ENCODE measurements at regions not wholly inside any gene's neighbourhood (a gene's known extent, or its start where the extent isn't known, plus 50 kb on each side); places are given as distances from the start of the nearest gene placed in this dataset.

DNA sequence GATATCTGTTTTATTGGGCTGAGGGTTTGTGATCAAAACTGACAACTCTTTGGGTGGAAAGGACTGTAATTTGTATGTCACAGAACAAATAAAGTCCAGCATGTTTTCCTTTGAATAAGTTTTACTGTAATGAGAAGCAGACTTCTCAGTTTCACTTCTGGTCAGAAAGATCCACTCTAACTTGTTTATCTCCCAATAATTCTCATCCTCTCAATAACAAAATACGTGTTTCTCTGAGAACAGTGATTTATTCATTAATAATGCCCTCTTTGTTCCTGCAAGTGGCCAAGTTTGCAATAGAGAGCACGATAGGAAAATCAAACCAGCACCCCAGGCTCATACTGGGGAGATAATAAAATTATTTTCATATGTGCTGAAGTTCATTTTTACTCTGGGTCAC is 190.6 kb downstream of the CNTN3 start:
- Histone ChIP-seq H3K36me3 (ENCODE audit: control insufficient read depth in 2 of 2, insufficient read depth in 2 of 2, low read length in 1 of 2) (no peaks in the 10 kb centered on the region), H3K27me3 (replicated peaks in 1 of 2; ENCODE audit: control insufficient read depth in 2 of 2, insufficient read depth in 2 of 2, low read length in 1 of 2) (no peaks in the 10 kb centered on the region), H3K9ac (ENCODE audit: control insufficient read depth, insufficient read depth, low read length) (no peak overlapping the region), H3K4me2 (ENCODE audit: control insufficient read depth, insufficient read depth) (no peak overlapping the region), H3K79me2 (ENCODE audit: control insufficient read depth, insufficient read depth, low read length) (no peaks in the 10 kb centered on the region), H3K4me3 (no peak overlapping the region), H2AFZ (ENCODE audit: control insufficient read depth, low read depth, low read length) (no peak overlapping the region), H3K9me3 (replicated peaks; ENCODE audit: control insufficient read depth, insufficient read depth, low read length) (no peaks in the 10 kb centered on the region), H3K27ac (ENCODE audit: control insufficient read depth, insufficient read depth) (no peak overlapping the region), H4K20me1 (ENCODE audit: control insufficient read depth, insufficient read depth) (no peaks in the 10 kb centered on the region), H3K4me1 (ENCODE audit: control insufficient read depth, insufficient read depth, low read length) (no peaks in the 10 kb centered on the region)
- BruUV-seq (replicated peaks): no TSS peak
- in situ Hi-C loops (cut with MboI) (no loop called here), intact Hi-C loops (cut with micrococcal nuclease; ENCODE audit: unreplicated experiment) (no loop called here)
- 18% methylated on average over 2 of the region's 2 CpGs for WGBS (ENCODE audit: insufficient coverage, insufficient replicate concordance, low lambda C conversion rate, missing lambda C conversion rate)
- RAD21 ChIA-PET (ENCODE audit: unreplicated experiment): no interaction called here
- CTCF ChIA-PET: no interaction called here
- ATAC-seq (no peak), FAIRE-seq (no peak), DNase-seq (ENCODE audit: low read depth, low spot score) (no peak)
- POLR2A ChIA-PET: no interaction called here
- TF ChIP-seq ZNF274 (IDR thresholded peaks at IDR 0.05; ENCODE audit: insufficient read depth, insufficient read length) (no peak), NFXL1 (IDR thresholded peaks at IDR 0.05; ENCODE audit: borderline replicate concordance) (no peak), CEBPB (IDR thresholded peaks at IDR 0.05; ENCODE audit: borderline replicate concordance in 1 of 2, low read depth in 2 of 2, low read length in 2 of 2) (no peak), EP300 (IDR thresholded peaks at IDR 0.05; ENCODE audit: borderline replicate concordance in 1 of 2, control insufficient read depth in 1 of 2, low read depth in 2 of 2, low read length in 2 of 2) (no peak), POLR2A (IDR thresholded peaks at IDR 0.05; ENCODE audit: low read depth, low read length) (no peak), CBFB (IDR thresholded peaks at IDR 0.05; ENCODE audit: low read depth) (no peak), IRF4 (IDR thresholded peaks at IDR 0.05; ENCODE audit: low read depth, low read length) (no peak), RUNX3 (IDR thresholded peaks at IDR 0.05; ENCODE audit: low read length) (no peak), BHLHE40 (IDR thresholded peaks at IDR 0.05; ENCODE audit: borderline replicate concordance in 1 of 2, low read depth in 2 of 2, low read length in 1 of 2) (no peak)
- TF ChIP-seq, protein P1, sequence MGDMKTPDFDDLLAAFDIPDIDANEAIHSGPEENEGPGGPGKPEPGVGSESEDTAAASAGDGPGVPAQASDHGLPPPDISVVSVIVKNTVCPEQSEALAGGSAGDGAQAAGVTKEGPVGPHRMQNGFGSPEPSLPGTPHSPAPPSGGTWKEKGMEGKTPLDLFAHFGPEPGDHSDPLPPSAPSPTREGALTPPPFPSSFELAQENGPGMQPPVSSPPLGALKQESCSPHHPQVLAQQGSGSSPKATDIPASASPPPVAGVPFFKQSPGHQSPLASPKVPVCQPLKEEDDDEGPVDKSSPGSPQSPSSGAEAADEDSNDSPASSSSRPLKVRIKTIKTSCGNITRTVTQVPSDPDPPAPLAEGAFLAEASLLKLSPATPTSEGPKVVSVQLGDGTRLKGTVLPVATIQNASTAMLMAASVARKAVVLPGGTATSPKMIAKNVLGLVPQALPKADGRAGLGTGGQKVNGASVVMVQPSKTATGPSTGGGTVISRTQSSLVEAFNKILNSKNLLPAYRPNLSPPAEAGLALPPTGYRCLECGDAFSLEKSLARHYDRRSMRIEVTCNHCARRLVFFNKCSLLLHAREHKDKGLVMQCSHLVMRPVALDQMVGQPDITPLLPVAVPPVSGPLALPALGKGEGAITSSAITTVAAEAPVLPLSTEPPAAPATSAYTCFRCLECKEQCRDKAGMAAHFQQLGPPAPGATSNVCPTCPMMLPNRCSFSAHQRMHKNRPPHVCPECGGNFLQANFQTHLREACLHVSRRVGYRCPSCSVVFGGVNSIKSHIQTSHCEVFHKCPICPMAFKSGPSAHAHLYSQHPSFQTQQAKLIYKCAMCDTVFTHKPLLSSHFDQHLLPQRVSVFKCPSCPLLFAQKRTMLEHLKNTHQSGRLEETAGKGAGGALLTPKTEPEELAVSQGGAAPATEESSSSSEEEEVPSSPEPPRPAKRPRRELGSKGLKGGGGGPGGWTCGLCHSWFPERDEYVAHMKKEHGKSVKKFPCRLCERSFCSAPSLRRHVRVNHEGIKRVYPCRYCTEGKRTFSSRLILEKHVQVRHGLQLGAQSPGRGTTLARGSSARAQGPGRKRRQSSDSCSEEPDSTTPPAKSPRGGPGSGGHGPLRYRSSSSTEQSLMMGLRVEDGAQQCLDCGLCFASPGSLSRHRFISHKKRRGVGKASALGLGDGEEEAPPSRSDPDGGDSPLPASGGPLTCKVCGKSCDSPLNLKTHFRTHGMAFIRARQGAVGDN (IDR thresholded peaks at IDR 0.05): no peak
- TF ChIP-seq, protein P2, sequence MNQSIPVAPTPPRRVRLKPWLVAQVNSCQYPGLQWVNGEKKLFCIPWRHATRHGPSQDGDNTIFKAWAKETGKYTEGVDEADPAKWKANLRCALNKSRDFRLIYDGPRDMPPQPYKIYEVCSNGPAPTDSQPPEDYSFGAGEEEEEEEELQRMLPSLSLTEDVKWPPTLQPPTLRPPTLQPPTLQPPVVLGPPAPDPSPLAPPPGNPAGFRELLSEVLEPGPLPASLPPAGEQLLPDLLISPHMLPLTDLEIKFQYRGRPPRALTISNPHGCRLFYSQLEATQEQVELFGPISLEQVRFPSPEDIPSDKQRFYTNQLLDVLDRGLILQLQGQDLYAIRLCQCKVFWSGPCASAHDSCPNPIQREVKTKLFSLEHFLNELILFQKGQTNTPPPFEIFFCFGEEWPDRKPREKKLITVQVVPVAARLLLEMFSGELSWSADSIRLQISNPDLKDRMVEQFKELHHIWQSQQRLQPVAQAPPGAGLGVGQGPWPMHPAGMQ (IDR thresholded peaks at IDR 0.05; ENCODE audit: borderline replicate concordance): no peak
- TF ChIP-seq, protein P3, sequence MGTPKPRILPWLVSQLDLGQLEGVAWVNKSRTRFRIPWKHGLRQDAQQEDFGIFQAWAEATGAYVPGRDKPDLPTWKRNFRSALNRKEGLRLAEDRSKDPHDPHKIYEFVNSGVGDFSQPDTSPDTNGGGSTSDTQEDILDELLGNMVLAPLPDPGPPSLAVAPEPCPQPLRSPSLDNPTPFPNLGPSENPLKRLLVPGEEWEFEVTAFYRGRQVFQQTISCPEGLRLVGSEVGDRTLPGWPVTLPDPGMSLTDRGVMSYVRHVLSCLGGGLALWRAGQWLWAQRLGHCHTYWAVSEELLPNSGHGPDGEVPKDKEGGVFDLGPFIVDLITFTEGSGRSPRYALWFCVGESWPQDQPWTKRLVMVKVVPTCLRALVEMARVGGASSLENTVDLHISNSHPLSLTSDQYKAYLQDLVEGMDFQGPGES (IDR thresholded peaks at IDR 0.05): no peak
- TF ChIP-seq, protein P4, sequence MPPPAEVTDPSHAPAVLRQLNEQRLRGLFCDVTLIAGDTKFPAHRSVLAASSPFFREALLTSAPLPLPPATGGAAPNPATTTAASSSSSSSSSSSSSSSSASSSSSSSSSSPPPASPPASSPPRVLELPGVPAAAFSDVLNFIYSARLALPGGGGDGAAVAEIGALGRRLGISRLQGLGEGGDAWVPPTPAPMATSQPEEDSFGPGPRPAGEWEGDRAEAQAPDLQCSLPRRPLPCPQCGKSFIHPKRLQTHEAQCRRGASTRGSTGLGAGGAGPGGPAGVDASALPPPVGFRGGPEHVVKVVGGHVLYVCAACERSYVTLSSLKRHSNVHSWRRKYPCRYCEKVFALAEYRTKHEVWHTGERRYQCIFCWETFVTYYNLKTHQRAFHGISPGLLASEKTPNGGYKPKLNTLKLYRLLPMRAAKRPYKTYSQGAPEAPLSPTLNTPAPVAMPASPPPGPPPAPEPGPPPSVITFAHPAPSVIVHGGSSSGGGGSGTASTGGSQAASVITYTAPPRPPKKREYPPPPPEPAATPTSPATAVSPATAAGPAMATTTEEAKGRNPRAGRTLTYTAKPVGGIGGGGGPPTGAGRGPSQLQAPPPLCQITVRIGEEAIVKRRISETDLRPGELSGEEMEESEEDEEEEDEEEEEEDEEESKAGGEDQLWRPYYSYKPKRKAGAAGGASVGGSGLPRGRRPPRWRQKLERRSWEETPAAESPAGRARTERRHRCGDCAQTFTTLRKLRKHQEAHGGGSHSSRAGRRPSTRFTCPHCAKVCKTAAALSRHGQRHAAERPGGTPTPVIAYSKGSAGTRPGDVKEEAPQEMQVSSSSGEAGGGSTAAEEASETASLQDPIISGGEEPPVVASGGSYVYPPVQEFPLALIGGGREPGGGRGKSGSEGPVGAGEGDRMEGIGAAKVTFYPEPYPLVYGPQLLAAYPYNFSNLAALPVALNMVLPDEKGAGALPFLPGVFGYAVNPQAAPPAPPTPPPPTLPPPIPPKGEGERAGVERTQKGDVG (CRISPR knock-in tag; IDR thresholded peaks at IDR 0.05): no peak
- TF ChIP-seq, protein P5, sequence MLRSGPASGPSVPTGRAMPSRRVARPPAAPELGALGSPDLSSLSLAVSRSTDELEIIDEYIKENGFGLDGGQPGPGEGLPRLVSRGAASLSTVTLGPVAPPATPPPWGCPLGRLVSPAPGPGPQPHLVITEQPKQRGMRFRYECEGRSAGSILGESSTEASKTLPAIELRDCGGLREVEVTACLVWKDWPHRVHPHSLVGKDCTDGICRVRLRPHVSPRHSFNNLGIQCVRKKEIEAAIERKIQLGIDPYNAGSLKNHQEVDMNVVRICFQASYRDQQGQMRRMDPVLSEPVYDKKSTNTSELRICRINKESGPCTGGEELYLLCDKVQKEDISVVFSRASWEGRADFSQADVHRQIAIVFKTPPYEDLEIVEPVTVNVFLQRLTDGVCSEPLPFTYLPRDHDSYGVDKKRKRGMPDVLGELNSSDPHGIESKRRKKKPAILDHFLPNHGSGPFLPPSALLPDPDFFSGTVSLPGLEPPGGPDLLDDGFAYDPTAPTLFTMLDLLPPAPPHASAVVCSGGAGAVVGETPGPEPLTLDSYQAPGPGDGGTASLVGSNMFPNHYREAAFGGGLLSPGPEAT (IDR thresholded peaks at IDR 0.05; ENCODE audit: low read depth): no peak
- SMC1A ChIA-PET (ENCODE audit: uncharacterized antibody, unreplicated experiment): no interaction called here

All from GM12878 (cell line).